Body of pancreas (tissue), 4 donors: ENCODE measurements at regions not wholly inside any gene's neighbourhood (a gene's known extent, or its start where the extent isn't known, plus 50 kb on each side); places are given as distances from the start of the nearest gene placed in this dataset.

Source experiments
- CTCF ChIP-seq, 7 experiments: fragments of 450-650 bp in 4 of 7; fragments of 200-600 bp in 3 of 7; sonication (generic) in 3 of 7; IDR thresholded peaks; one replicate each; pipeline ENCODE4 v1.5.1; 2016 to 2019; ENCODE audit warnings: antibody characterized with exemption in 7 of 7
- POLR2A ChIP-seq, 3 donors: fragments of 450-650 bp; IDR thresholded peaks; one replicate each; pipeline ENCODE4 v1.6.1; 2016; ENCODE audit warnings: antibody characterized with exemption in 3 of 3, mild to moderate bottlenecking in 2 of 3

GRCh38 chr2:74081763-74082110, 66.0 kb downstream of the BOLA3 start:
- TF ChIP-seq POLR2A (IDR thresholded peaks at IDR 0.05), result no peak
- TF ChIP-seq CTCF (IDR thresholded peaks at IDR 0.05), result no peak
